ENCODE measurements at regions not wholly inside any gene's neighbourhood (a gene's known extent, or its start where the extent isn't known, plus 50 kb on each side); places are given as distances from the start of the nearest gene placed in this dataset.

DNA sequence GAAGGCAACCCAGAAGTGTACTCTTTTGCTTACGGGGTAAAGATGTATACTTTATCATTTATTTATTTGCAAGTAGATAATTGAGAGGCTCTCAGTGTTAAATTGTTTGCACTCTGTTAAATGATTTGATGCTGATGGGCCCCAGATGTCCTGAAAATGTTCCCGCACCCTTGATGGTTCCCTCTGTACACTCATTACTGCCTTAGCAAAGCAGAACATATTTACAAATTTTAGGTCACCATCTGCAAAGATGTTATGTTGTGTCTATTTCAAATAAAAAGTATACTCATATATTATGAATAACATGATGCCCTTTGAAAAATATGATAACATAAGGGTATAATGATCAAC, 240.5 kb upstream of the SNX7 start:
- no peak for TF ChIP-seq EP300 (IDR thresholded peaks at IDR 0.05)
- no peak for TF ChIP-seq CTCF (IDR thresholded peaks at IDR 0.05)
- no peak for TF ChIP-seq POLR2AphosphoS5 (IDR thresholded peaks at IDR 0.05)
- TF ChIP-seq POLR2A (IDR thresholded peaks at IDR 0.05), result no peak
